ENCODE measurements at regions not wholly inside any gene's neighbourhood (a gene's known extent, or its start where the extent isn't known, plus 50 kb on each side); places are given as distances from the start of the nearest gene placed in this dataset.
"Not testable (repeated sequence)": the region's sequence is repeated elsewhere in the genome, so short reads cannot be mapped to it uniquely, and the experiment has no call there.

GRCh38 chr6:3672339-3672738 is 79.2 kb downstream of the PXDC1 start:
- H3K36me3 ChIP-seq (ENCODE audit: low read depth); H3K9me3 ChIP-seq (ENCODE audit: low read depth); H3K4me1 ChIP-seq (ENCODE audit: insufficient read depth); H3K4me2 ChIP-seq (ENCODE audit: unreplicated experiment); H3K9me2 ChIP-seq (ENCODE audit: insufficient read depth); H3F3A ChIP-seq (ENCODE audit: insufficient read depth); H2AFZ ChIP-seq; in situ Hi-C loops (cut with MboI); H4K20me1 ChIP-seq (ENCODE audit: insufficient read depth); H3K27me3 ChIP-seq (replicated peaks; ENCODE audit: insufficient read depth); DNase-seq; H3K27ac ChIP-seq; H3K4me3 ChIP-seq; H3K79me2 ChIP-seq (ENCODE audit: insufficient read depth); H3K9ac ChIP-seq: not testable (repeated sequence)
- WGBS, 2 experiments (ENCODE audit: low coverage in 1 of 2, low lambda C conversion rate in 2 of 2, missing lambda C conversion rate in 2 of 2), result 87 to 91% methylated on average over 4 of the region's 4 CpGs

GRCh38 chr6:3671382-3671781 is 80.1 kb downstream of the PXDC1 start:
- Histone ChIP-seq H3K9me3 (ENCODE audit: low read depth) (no peaks in the 10 kb centered on the region), H3K9me2 (ENCODE audit: insufficient read depth) (no peaks in the 10 kb centered on the region), H3K4me2 (ENCODE audit: unreplicated experiment) (no peak overlapping the region), H3K4me3 (no peak overlapping the region), H2AFZ (no peak overlapping the region), H3K4me1 (ENCODE audit: insufficient read depth) (no peaks in the 10 kb centered on the region), H3K27ac (no peak overlapping the region), H3K27me3 (replicated peaks; ENCODE audit: insufficient read depth) (no peaks in the 10 kb centered on the region), H3K79me2 (ENCODE audit: insufficient read depth) (no peaks in the 10 kb centered on the region), H3K9ac (no peak overlapping the region), H3K36me3 (ENCODE audit: low read depth) (no peaks in the 10 kb centered on the region), H3F3A (ENCODE audit: insufficient read depth) (no peaks in the 10 kb centered on the region), H4K20me1 (ENCODE audit: insufficient read depth) (no peaks in the 10 kb centered on the region)
- TF ChIP-seq EZH2 (IDR thresholded peaks at IDR 0.05; ENCODE audit: insufficient read depth, poor library complexity, severe bottlenecking) (no peak), EZH2phosphoT487 (IDR thresholded peaks at IDR 0.05; ENCODE audit: insufficient read depth, low read depth) (no peak)
- in situ Hi-C loops (cut with MboI), result no loop called here
- 89% methylated on average over 1 of the region's 1 CpG for WGBS, 2 experiments (ENCODE audit: low coverage in 1 of 2, low lambda C conversion rate in 2 of 2, missing lambda C conversion rate in 2 of 2)
- DNase-seq, result no peak

- Histone ChIP-seq H3K9ac (no peak overlapping the region), H4K20me1 (ENCODE audit: insufficient read depth) (no peaks in the 10 kb centered on the region), H3K9me3 (ENCODE audit: low read depth) (no peaks in the 10 kb centered on the region), H3K27ac (no peak overlapping the region), H3K4me1 (ENCODE audit: insufficient read depth) (no peaks in the 10 kb centered on the region), H3K4me2 (ENCODE audit: unreplicated experiment) (no peak overlapping the region), H2AFZ (no peak overlapping the region), H3K36me3 (ENCODE audit: low read depth) (no peaks in the 10 kb centered on the region), H3K4me3 (no peak overlapping the region), H3F3A (ENCODE audit: insufficient read depth) (no peaks in the 10 kb centered on the region), H3K79me2 (ENCODE audit: insufficient read depth) (no peaks in the 10 kb centered on the region), H3K9me2 (ENCODE audit: insufficient read depth) (no peaks in the 10 kb centered on the region), H3K27me3 (replicated peaks; ENCODE audit: insufficient read depth) (no peaks in the 10 kb centered on the region)
- no peak for DNase-seq
- no peak for TF ChIP-seq EZH2 (IDR thresholded peaks at IDR 0.05; ENCODE audit: insufficient read depth, poor library complexity, severe bottlenecking)
- TF ChIP-seq EZH2phosphoT487 (IDR thresholded peaks at IDR 0.05; ENCODE audit: insufficient read depth, low read depth), result no peak
- in situ Hi-C loops (cut with MboI), result no loop called here
- 82 to 83% methylated on average over 1 of the region's 1 CpG for WGBS, 2 experiments (ENCODE audit: low coverage in 1 of 2, low lambda C conversion rate in 2 of 2, missing lambda C conversion rate in 2 of 2)
Observed at GRCh38 chr6:3670356-3670755, 81.2 kb downstream of the PXDC1 start.

- H3K36me3 ChIP-seq (ENCODE audit: low read depth), result no peaks in the 10 kb centered on the region
- no peaks in the 10 kb centered on the region for H3K9me2 ChIP-seq (ENCODE audit: insufficient read depth)
- WGBS, 2 experiments (ENCODE audit: low coverage in 1 of 2, low lambda C conversion rate in 2 of 2, missing lambda C conversion rate in 2 of 2), result 89 to 92% methylated on average over 5 of the region's 5 CpGs
- no peak overlapping the region for H3K4me3 ChIP-seq
- H2AFZ ChIP-seq, result no peak overlapping the region
- no peaks in the 10 kb centered on the region for H3K79me2 ChIP-seq (ENCODE audit: insufficient read depth)
- no peak overlapping the region for H3K27ac ChIP-seq
- H3K9ac ChIP-seq, result no peak overlapping the region
- no peak for DNase-seq
- no peak overlapping the region for H3K4me2 ChIP-seq (ENCODE audit: unreplicated experiment)
- TF ChIP-seq EZH2 (IDR thresholded peaks at IDR 0.05; ENCODE audit: insufficient read depth, poor library complexity, severe bottlenecking) (no peak), EZH2phosphoT487 (IDR thresholded peaks at IDR 0.05; ENCODE audit: insufficient read depth, low read depth) (no peak)
- no peaks in the 10 kb centered on the region for H4K20me1 ChIP-seq (ENCODE audit: insufficient read depth)
- H3K27me3 ChIP-seq (replicated peaks; ENCODE audit: insufficient read depth), result no peaks in the 10 kb centered on the region
- in situ Hi-C loops (cut with MboI), result no loop called here
- H3F3A ChIP-seq (ENCODE audit: insufficient read depth), result no peaks in the 10 kb centered on the region
- no peaks in the 10 kb centered on the region for H3K4me1 ChIP-seq (ENCODE audit: insufficient read depth)
- H3K9me3 ChIP-seq (ENCODE audit: low read depth), result no peaks in the 10 kb centered on the region
Observed at GRCh38 chr6:3669916-3670315, 81.6 kb downstream of the PXDC1 start.

- Histone ChIP-seq H4K20me1 (ENCODE audit: insufficient read depth) (no peaks in the 10 kb centered on the region), H3K4me2 (ENCODE audit: unreplicated experiment) (no peak overlapping the region), H2AFZ (no peak overlapping the region), H3K27ac (no peak overlapping the region), H3K4me3 (no peak overlapping the region), H3K36me3 (ENCODE audit: low read depth) (no peaks in the 10 kb centered on the region), H3K27me3 (replicated peaks; ENCODE audit: insufficient read depth) (no peaks in the 10 kb centered on the region), H3K9ac (no peak overlapping the region), H3K79me2 (ENCODE audit: insufficient read depth) (no peaks in the 10 kb centered on the region), H3K4me1 (ENCODE audit: insufficient read depth) (no peaks in the 10 kb centered on the region), H3K9me3 (ENCODE audit: low read depth) (no peaks in the 10 kb centered on the region), H3F3A (ENCODE audit: insufficient read depth) (no peaks in the 10 kb centered on the region), H3K9me2 (ENCODE audit: insufficient read depth) (no peaks in the 10 kb centered on the region)
- WGBS, 2 experiments (ENCODE audit: low coverage in 1 of 2, low lambda C conversion rate in 2 of 2, missing lambda C conversion rate in 2 of 2), result 85 to 100% methylated on average over 1 of the region's 1 CpG
- in situ Hi-C loops (cut with MboI), result no loop called here
- TF ChIP-seq EZH2 (IDR thresholded peaks at IDR 0.05; ENCODE audit: insufficient read depth, poor library complexity, severe bottlenecking) (no peak), EZH2phosphoT487 (IDR thresholded peaks at IDR 0.05; ENCODE audit: insufficient read depth, low read depth) (no peak)
- DNase-seq, result no peak
Observed at GRCh38 chr6:3665608-3666007, 85.9 kb downstream of the PXDC1 start.

Data from GM23248 (cell line).